Heart left ventricle (tissue), 16 donors: ENCODE measurements at regions not wholly inside any gene's neighbourhood (a gene's known extent, or its start where the extent isn't known, plus 50 kb on each side); places are given as distances from the start of the nearest gene placed in this dataset.

Experiments
- ATAC-seq, 4 donors: fragments of 200-7000 bp; cut with Tn5 transposase; one replicate each; pipeline ENCODE4 v1.9.1; 2020 to 2022; ENCODE audit warnings: moderate library complexity in 4 of 4, mild to moderate bottlenecking in 3 of 4, moderate number of reproducible peaks in 1 of 4
- DNase-seq, 5 donors: peaks; one replicate each; pipeline ENCODE4 v3.0.0-alpha.2; 2020
- H3K27ac ChIP-seq, 12 donors: fragments of 200-600 bp; sonication (generic) in 4 of 12; one replicate each; pipeline versions ENCODE4 v1.5.0 to v1.8.0; 2016 to 2022; ENCODE audit warnings: mild to moderate bottlenecking in 2 of 12
- H3K27me3 ChIP-seq, 9 donors: fragments of 200-600 bp; sonication (generic) in 2 of 9; one replicate each; pipeline versions ENCODE4 v1.5.1 to v1.8.0; 2016 to 2022; ENCODE audit warnings: mild to moderate bottlenecking in 3 of 9
- H3K36me3 ChIP-seq, 9 donors: fragments of 200-600 bp; sonication (generic) in 2 of 9; one replicate each; pipeline versions ENCODE4 v1.5.0 to v1.8.0; 2018 to 2022; ENCODE audit warnings: mild to moderate bottlenecking in 2 of 9
- H3K4me1 ChIP-seq, 12 donors: fragments of 200-600 bp; sonication (generic) in 4 of 12; one replicate each; pipeline versions ENCODE4 v1.5.0 to v1.8.0; 2016 to 2022; ENCODE audit warnings: mild to moderate bottlenecking in 3 of 12
- H3K4me3 ChIP-seq, 12 donors: fragments of 200-600 bp; sonication (generic) in 4 of 12; one replicate each; pipeline versions ENCODE4 v1.5.0 to v1.8.0; 2017 to 2022; ENCODE audit warnings: mild to moderate bottlenecking in 9 of 12, moderate library complexity in 4 of 12
- H3K9me3 ChIP-seq, 12 donors: fragments of 200-600 bp; sonication (generic) in 4 of 12; one replicate each; pipeline versions ENCODE4 v1.5.0 to v1.8.0; 2016 to 2022; ENCODE audit warnings: mild to moderate bottlenecking in 1 of 12
- POLR2A ChIP-seq, 2 donors: fragments of 450-650 bp; IDR thresholded peaks; one replicate each; pipeline ENCODE4 v1.6.1; 2017; ENCODE audit warnings: antibody characterized with exemption in 2 of 2, mild to moderate bottlenecking in 2 of 2, moderate library complexity in 2 of 2
- WGBS, 4 donors: extraction: QIAGEN DNeasy Blood & Tissue Kit in 2 of 4; methylation state at CpG; one replicate each; pipeline versions ENCODE4 v1.1.5 to v1.1.7; 2013 to 2018; 5-methylcytosine and 5-hydroxymethylcytosine counted together
- intact Hi-C, 10 donors: fragments of 100-400 bp; cut with DNase I; formaldehyde crosslinking; loops; one replicate each; pipeline versions ENCODE4 v1.11.1 to v1.14.2; 2022
- TF ChIP-seq, protein P1 (sequence below), 12 donors: fragments of 200-600 bp; sonication (generic) in 4 of 12; IDR thresholded peaks; one replicate each; pipeline versions ENCODE4 v1.5.0 to v1.8.0; 2018 to 2022; ENCODE audit warnings: antibody characterized with exemption in 12 of 12, mild to moderate bottlenecking in 5 of 12
- donor health status: ischemic (EF 13 %, LVEDD 7.1; RV severe dilation, severe dysfunction).
- donor health status: healthy with polysubstance abuse.
- donor health status: DM: no; HTN: yes; CAD: no.
- donor health status: DM: no; HTN: no; CAD: no.
- donor health status: ischemic (EF 25% LVEDD 6.9; RV normal size, moderate dysfunction).
- donor health status: ischemic (EF 25% LVEDD 5.7; RV mildly dilated, moderate dysfunction).
- donor health status: healthy.
- donor health status: DM: yes; HTN: yes; CAD: no.
- donor health status: ischemic (EF 35%, LVEDD 5.7; RV mildly dilated, moderate dysfunction).
- donor health status: nonischemic (EF 11% LVEDD 7.7; RV severe dilation, severe dysfunction).
- donor health status: DM: yes; HTN: yes; CAD: no.
- donor health status: PGD.
- donor health status: ischemic (EF 29% LVEDD 5.4; RV normal size, mild dysfunction).
- donor health status: nonischemic (EF 23%, LVEDD 6.1; RV moderate dilation, normal function).

DNA sequence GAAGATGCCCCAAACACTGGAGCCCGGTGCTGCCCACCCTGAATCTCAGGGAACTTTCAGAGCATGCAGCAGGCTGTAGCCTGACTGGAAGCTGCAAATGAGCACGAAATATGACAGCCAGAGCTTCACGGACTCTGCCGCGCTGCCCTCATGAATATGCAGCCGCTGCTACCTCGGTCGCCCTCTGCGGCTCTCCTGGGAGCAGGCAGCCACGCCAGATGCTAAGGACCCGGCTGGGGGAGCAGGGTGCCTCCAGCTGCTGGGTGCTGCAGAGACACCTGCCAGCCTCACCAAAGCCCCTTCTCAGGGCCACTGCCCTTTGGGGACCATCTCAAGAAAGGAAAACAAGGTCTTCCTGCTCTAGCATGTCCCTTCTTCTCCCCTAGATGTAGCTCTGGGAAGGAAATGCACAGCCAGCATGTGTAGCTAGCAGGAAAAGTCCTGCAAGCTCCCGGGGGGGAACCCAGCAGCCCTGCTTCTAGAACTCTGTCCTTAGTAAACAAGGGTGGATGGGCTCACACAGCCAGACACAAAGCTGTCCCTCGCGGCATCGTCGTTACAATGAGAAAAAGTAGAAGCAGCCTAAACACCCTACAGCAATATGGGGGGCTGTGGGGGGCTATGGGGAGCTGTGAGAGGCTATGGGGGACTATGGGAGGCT is 56.8 kb upstream of the OLFM1 start:
- intact Hi-C loops: no loop called here
- no peak for DNase-seq
- Histone ChIP-seq H3K4me1 (no peaks in the 10 kb centered on the region), H3K9me3 (no peaks in the 10 kb centered on the region), H3K27ac (no peak overlapping the region), H3K27me3 (peaks cover 0 to 30% (median 2%) of the 10 kb centered on the region in 9 donors), H3K36me3 (no peaks in the 10 kb centered on the region), H3K4me3 (no peak overlapping the region)
- TF ChIP-seq, protein P1, sequence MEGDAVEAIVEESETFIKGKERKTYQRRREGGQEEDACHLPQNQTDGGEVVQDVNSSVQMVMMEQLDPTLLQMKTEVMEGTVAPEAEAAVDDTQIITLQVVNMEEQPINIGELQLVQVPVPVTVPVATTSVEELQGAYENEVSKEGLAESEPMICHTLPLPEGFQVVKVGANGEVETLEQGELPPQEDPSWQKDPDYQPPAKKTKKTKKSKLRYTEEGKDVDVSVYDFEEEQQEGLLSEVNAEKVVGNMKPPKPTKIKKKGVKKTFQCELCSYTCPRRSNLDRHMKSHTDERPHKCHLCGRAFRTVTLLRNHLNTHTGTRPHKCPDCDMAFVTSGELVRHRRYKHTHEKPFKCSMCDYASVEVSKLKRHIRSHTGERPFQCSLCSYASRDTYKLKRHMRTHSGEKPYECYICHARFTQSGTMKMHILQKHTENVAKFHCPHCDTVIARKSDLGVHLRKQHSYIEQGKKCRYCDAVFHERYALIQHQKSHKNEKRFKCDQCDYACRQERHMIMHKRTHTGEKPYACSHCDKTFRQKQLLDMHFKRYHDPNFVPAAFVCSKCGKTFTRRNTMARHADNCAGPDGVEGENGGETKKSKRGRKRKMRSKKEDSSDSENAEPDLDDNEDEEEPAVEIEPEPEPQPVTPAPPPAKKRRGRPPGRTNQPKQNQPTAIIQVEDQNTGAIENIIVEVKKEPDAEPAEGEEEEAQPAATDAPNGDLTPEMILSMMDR (IDR thresholded peaks at IDR 0.05): no peak
- TF ChIP-seq POLR2A (IDR thresholded peaks at IDR 0.05): no peak
- no peak for ATAC-seq
- WGBS, 4 donors: 51 to 73% (median 54%) methylated on average over 6 to 16 of the region's 16 CpGs

- H3K27me3 ChIP-seq: peaks cover 0 to 30% (median 4%) of the 10 kb centered on the region in 9 donors
- intact Hi-C loops: no loop called here
- no peak for ATAC-seq
- H3K4me1 ChIP-seq: no peaks in the 10 kb centered on the region
- H3K27ac ChIP-seq: no peak overlapping the region
- DNase-seq: no peak
- WGBS, 4 donors: 81 to 84% (median 82%) methylated on average over 7 to 13 of the region's 13 CpGs
- H3K4me3 ChIP-seq: no peak overlapping the region
- no peaks in the 10 kb centered on the region for H3K36me3 ChIP-seq
- TF ChIP-seq POLR2A (IDR thresholded peaks at IDR 0.05): no peak
- TF ChIP-seq, protein P1 (IDR thresholded peaks at IDR 0.05): no peak
- no peaks in the 10 kb centered on the region for H3K9me3 ChIP-seq
Measured at GRCh38 chr9:135032041-135032835, 55.2 kb upstream of the OLFM1 start.

DNA sequence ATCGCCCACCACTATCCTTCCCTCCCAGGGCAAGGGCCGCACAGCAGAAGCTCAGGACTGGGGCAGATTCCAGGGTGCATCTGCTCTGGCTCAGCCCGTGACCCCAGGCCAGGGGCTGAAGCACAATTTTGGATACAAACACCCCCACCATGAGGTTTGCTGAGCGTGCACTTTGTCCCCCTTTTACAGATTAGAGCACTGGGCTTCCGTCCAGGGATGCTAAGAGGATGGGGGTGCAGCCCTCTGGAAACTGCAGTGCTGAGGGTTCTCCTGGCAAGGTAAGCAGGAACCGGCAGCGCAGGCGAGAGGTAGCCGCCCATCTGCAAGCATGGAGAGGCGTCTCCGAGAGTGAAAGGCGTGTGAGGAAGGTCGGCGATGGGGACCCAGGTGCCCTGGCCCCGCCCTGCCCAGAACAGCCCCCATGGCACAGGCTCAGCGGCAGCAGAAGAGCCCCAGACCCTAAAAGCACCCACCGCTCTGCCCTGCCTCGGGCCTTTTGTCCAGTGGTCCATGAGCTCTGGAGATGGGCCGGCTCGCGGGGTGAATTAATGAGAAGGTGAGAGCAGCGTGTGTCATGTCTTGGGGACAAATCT is 54.5 kb upstream of the OLFM1 start:
- no peak for ATAC-seq
- H3K27me3 ChIP-seq: peaks cover 0 to 30% (median 4%) of the 10 kb centered on the region in 9 donors
- intact Hi-C loops: no loop called here
- TF ChIP-seq, protein P1 (IDR thresholded peaks at IDR 0.05): no peak
- no peak for TF ChIP-seq POLR2A (IDR thresholded peaks at IDR 0.05)
- no peaks in the 10 kb centered on the region for H3K9me3 ChIP-seq
- no peak for DNase-seq
- no peaks in the 10 kb centered on the region for H3K36me3 ChIP-seq
- no peak overlapping the region for H3K27ac ChIP-seq
- 82 to 86% (median 84%) methylated on average over 22 of the region's 22 CpGs for WGBS, 4 donors
- no peaks in the 10 kb centered on the region for H3K4me1 ChIP-seq
- no peak overlapping the region for H3K4me3 ChIP-seq

DNA sequence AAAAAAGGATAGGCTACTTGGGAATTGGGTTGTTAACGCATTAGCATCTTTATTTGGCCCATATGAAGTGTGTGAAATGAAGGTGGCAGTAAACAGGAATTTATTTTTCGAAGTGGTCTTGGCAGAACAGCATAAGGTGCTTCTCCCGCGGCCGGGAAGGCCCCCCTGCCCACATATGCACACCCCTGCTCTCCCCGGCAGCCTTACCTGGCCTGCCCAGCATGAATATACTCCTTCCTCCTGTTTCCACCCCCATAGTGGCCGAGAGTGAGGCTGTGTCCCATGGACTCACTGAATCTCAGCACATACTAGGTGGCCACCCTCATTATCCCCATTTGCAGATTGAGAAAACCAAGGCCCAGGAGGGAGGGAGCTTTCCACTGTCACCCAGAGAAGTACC is 54.0 kb upstream of the OLFM1 start:
- WGBS, 4 donors: 73 to 86% (median 81%) methylated on average over 7 of the region's 7 CpGs
- Histone ChIP-seq H3K27ac (no peak overlapping the region), H3K36me3 (no peaks in the 10 kb centered on the region), H3K4me3 (no peak overlapping the region), H3K9me3 (no peaks in the 10 kb centered on the region), H3K4me1 (no peaks in the 10 kb centered on the region), H3K27me3 (peaks cover 0 to 30% (median 4%) of the 10 kb centered on the region in 9 donors)
- TF ChIP-seq, protein P1 (IDR thresholded peaks at IDR 0.05): no peak
- no peak for TF ChIP-seq POLR2A (IDR thresholded peaks at IDR 0.05)
- ATAC-seq (no peak), DNase-seq (no peak)
- intact Hi-C loops: no loop called here
